ENCODE measurements at regions not wholly inside any gene's neighbourhood (a gene's known extent, or its start where the extent isn't known, plus 50 kb on each side); places are given as distances from the start of the nearest gene placed in this dataset.
A peak's percentile ranks its signal among the peaks of the same experiment; 100 is the strongest.

DNA sequence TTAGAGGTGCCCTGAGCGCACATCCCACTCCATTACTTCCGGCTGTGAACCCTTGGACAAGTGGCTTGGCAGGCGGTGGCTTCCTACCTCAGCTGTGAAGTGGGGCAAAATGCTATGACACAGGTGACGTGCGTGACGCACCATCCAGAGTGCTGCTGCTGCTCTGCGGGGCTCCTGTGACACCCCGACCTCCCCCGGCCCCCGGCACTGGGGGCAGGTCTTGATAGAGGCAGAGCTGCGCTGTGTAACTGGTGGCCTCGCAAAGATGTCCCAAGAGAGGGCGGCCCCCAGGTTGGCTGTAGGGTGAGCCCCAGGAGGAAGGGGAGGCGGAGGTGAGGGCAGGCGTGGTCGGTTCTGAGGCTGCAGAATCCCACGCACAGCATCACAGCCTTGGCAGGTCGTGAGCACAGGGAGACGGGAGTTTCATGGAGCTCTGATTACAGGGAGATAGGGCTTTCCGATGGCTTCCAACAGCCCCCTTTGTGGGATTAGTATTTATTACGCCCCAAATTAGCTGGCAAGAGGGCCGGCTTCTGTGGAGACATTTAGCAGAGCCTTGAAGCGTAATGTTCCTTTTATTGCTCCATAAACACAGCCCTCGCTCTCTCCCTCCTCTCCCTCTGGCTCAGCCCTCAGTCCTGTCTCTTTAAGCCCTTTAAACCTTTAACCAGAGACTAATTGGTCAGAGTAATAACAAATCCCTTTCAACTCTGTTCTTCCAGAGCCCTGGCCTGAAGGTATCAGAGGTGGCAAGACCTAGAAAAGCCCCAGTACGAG, 328.1 kb downstream of the C16orf95 start:
- no peak overlapping the region for H3K4me3 ChIP-seq (ENCODE audit: low read depth in 1 of 2, low read length in 1 of 2)
- H3K27ac ChIP-seq: no peak overlapping the region
- TF ChIP-seq, protein P1, sequence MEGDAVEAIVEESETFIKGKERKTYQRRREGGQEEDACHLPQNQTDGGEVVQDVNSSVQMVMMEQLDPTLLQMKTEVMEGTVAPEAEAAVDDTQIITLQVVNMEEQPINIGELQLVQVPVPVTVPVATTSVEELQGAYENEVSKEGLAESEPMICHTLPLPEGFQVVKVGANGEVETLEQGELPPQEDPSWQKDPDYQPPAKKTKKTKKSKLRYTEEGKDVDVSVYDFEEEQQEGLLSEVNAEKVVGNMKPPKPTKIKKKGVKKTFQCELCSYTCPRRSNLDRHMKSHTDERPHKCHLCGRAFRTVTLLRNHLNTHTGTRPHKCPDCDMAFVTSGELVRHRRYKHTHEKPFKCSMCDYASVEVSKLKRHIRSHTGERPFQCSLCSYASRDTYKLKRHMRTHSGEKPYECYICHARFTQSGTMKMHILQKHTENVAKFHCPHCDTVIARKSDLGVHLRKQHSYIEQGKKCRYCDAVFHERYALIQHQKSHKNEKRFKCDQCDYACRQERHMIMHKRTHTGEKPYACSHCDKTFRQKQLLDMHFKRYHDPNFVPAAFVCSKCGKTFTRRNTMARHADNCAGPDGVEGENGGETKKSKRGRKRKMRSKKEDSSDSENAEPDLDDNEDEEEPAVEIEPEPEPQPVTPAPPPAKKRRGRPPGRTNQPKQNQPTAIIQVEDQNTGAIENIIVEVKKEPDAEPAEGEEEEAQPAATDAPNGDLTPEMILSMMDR (IDR thresholded peaks at IDR 0.05): no peak
- H3K4me1 ChIP-seq (ENCODE audit: control insufficient read depth in 1 of 2, insufficient read depth in 1 of 2, low read depth in 1 of 2, low read length in 1 of 2): peaks cover 40 to 53% of the 10 kb centered on the region in 2 experiments
- no peaks in the 10 kb centered on the region for H3K36me3 ChIP-seq
- no peaks in the 10 kb centered on the region for H3K9me3 ChIP-seq
- no peaks in the 10 kb centered on the region for H3K27me3 ChIP-seq

DNA sequence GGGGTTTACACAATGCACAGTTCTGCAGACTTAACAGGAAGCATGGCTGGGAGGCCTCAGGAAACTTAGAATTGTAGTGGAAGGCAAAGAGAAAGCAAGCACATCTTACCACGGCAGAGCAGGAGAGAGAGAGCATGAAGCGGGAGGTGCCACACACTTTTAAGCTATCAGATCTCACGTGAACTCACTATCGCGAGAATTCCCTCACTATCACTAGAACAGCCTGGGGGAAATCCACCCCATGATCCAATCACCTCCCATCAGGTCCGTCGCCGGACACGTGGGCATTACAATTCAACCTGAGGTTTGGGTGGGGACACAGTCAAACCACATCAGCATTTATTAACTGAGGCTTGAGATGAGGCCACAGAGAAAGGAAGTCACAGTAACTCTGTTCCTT, 326.7 kb downstream of the C16orf95 start:
- no peaks in the 10 kb centered on the region for H3K36me3 ChIP-seq
- peak overlapping the region in 1 of 2 experiments; percentile 9 for H3K4me3 ChIP-seq (ENCODE audit: low read depth in 1 of 2, low read length in 1 of 2)
- TF ChIP-seq, protein P1 (IDR thresholded peaks at IDR 0.05): no peak
- H3K9me3 ChIP-seq: no peaks in the 10 kb centered on the region
- H3K4me1 ChIP-seq (ENCODE audit: control insufficient read depth in 1 of 2, insufficient read depth in 1 of 2, low read depth in 1 of 2, low read length in 1 of 2): peaks cover 54 to 67% of the 10 kb centered on the region in 2 experiments
- peaks cover 4% of the 10 kb centered on the region for H3K27me3 ChIP-seq
- peak overlapping the region; percentile 33 for H3K27ac ChIP-seq

DNA sequence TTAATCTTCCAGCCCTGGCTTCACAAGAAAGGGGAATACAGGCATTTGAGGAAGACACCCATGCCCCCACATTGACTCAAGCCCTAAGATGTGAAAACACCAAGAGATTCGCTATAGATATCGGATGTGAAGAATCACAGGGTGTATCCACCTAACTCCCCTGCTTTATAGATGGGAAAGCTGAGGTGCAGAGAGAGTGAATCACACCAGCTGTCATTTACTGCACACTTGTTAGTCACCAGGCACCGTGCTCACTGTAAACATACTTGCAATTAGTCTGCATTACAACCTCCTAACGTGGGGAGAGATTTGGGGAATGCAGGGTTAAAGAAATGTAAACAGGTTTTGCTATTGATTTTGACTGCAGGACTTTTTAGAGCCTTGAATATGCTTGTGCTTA, 325.5 kb downstream of the C16orf95 start:
- peaks cover 4% of the 10 kb centered on the region for H3K27me3 ChIP-seq
- H3K4me1 ChIP-seq (ENCODE audit: control insufficient read depth in 1 of 2, insufficient read depth in 1 of 2, low read depth in 1 of 2, low read length in 1 of 2): peaks cover 55 to 72% of the 10 kb centered on the region in 2 experiments
- H3K4me3 ChIP-seq (ENCODE audit: low read depth in 1 of 2, low read length in 1 of 2): no peak overlapping the region
- no peaks in the 10 kb centered on the region for H3K36me3 ChIP-seq
- no peak overlapping the region for H3K27ac ChIP-seq
- TF ChIP-seq, protein P1 (IDR thresholded peaks at IDR 0.05): no peak
- no peaks in the 10 kb centered on the region for H3K9me3 ChIP-seq

DNA sequence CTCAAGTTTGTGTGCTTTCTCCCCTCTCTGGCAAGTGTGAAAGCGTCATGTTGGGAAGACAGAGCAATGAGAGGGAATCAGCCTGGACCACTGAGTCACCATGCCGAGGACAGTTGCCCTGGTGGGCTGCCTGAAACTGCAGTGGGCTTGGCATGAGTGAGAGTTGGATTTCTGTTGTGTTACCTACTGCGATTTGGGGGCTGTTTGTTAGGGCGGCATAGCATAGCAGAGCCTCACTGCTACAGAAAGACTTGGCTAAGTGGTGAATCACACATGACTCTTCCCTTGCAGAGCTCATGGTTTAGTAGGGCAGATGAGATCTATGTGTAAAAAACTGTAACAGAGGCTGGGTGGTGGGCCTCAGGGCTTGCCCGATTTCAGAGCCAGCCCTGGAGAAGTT, 324.6 kb downstream of the C16orf95 start:
- TF ChIP-seq, protein P1 (IDR thresholded peaks at IDR 0.05): no peak
- peak overlapping the region; percentile 55 for H3K27ac ChIP-seq

DNA sequence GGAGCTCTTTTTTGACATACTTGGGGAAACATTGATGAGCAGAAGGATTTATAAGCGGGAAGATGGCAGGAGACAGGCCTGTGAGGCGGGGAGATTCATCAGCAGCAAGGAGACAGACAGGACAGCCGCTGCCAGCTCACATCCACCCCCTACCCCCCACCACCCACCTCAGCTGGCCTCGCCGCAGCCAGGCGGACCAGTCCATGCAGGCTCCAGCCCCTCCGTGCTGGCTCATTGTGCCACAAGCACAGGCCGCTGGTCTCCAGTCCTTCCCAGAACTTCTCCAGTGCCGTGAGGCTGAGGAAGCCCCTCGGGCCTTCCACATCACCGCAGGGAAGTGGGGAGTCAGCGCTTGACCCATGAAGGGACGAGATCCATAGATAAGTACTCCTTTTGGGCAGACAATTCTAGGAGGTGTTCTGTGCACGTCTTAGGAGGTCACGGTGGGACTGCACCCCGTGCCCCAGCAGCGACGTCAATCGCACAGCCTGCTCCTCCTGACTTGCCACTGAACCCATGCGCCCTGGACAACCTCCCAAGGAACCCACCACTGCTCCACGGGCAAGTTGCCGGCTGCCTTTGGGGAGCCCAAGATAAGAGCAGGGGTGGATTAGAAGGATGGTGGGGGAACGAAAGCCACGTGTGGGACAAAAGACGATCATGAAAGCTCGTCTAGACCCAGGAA, 323.6 kb downstream of the C16orf95 start:
- Histone ChIP-seq H3K4me1 (ENCODE audit: control insufficient read depth in 1 of 2, insufficient read depth in 1 of 2, low read depth in 1 of 2, low read length in 1 of 2) (peaks cover 55 to 75% of the 10 kb centered on the region in 2 experiments), H3K4me3 (ENCODE audit: low read depth in 1 of 2, low read length in 1 of 2) (no peak overlapping the region), H3K27me3 (peaks cover 4% of the 10 kb centered on the region), H3K27ac (peak overlapping the region; percentile 55), H3K9me3 (no peaks in the 10 kb centered on the region), H3K36me3 (no peaks in the 10 kb centered on the region)
- TF ChIP-seq, protein P1 (IDR thresholded peaks at IDR 0.05): no peak

More for the DNA sequence above, 324.6 kb downstream of the C16orf95 start:
- Histone ChIP-seq H3K4me1 (ENCODE audit: control insufficient read depth in 1 of 2, insufficient read depth in 1 of 2, low read depth in 1 of 2, low read length in 1 of 2) (peaks cover 55 to 72% of the 10 kb centered on the region in 2 experiments), H3K9me3 (no peaks in the 10 kb centered on the region), H3K27me3 (peaks cover 4% of the 10 kb centered on the region), H3K4me3 (ENCODE audit: low read depth in 1 of 2, low read length in 1 of 2) (no peak overlapping the region), H3K36me3 (no peaks in the 10 kb centered on the region)

Measured in neutrophil (primary cell).